G401.6 (cell line): ENCODE measurements at regions not wholly inside any gene's neighbourhood (a gene's known extent, or its start where the extent isn't known, plus 50 kb on each side); places are given as distances from the start of the nearest gene placed in this dataset.

Experiments used
- FAIRE-seq: peaks from 2 replicates; lab custom pipeline; 2012; peaks lifted over from hg19 to GRCh38; lab: Jason Lieb, UNC

DNA sequence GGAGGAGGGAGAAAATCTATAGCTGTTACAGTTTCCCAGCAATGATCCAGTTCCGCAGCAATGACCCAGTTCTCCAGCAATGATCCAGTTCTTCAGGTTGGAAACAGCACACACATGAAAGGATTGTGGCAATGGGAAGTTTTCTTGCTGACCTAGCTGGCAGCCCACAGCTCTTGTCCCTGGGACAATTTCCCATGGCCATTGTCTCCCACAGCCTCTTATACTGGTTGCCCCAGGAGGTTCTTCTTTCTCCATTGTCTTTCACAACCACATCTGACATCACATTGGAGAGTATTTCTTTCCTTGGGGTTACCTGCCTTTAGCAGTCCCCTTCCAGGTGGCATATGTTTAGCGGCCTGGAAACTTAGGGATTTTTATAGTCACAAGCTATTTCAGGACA lies 209.8 kb upstream of the PLEKHG7 start:
- no peak for FAIRE-seq

DNA sequence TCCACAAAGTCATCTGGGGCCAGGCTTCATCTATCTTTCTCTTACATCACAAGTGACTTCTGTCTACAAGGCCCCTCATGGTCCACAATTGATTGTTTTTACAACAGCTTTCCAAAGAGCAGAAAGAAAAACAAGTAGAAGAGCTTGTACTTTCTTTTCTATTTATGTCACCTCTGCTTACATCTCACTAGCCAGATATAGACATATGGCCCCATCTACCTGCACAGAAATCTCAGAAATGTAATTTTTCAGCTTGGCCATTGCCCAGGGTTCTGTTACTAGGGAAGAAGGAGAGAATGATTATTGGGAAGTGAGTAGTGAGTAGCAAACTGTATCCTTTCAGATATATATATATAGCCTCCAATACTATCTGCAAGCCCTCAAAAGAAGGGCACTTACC lies 210.5 kb upstream of the PLEKHG7 start:
- no peak for FAIRE-seq

DNA sequence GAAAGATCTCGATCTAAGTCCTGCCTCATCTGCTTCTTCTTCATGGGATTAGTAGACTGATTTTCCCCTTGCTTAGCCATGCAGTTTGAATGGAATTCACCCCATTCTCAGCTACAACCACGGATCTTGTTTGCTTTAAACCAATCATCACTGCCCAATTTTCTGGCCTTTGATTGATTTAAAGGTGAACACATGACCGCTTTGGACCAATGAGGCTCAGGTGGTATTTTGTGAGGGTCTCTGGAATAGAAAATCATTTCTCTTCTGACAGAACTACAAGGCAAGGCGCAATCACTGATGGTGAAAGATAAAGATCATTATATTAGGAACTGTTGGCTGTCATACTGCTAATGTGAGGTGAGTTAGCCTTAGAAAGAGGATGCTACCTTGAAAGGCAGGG lies 213.0 kb upstream of the PLEKHG7 start:
- FAIRE-seq: no peak

DNA sequence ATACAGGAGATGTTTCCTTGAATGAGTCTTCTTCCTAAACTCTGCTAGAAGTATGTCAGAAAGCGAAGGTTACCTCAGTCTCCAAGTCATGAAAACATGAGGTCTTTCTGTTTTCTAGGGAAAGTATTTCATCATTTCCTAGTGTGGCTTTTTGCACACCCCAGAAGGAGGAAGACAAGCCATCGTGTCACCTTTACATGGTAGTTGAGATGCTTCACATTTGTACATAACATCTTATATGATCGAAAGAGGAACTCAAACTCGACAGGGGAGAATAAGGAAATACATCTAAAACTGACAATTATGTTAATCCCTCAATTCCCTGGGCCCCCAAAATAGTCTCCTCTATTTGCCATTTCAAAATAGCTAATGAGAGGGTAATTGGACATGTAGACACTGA lies 214.1 kb upstream of the PLEKHG7 start:
- no peak for FAIRE-seq

DNA sequence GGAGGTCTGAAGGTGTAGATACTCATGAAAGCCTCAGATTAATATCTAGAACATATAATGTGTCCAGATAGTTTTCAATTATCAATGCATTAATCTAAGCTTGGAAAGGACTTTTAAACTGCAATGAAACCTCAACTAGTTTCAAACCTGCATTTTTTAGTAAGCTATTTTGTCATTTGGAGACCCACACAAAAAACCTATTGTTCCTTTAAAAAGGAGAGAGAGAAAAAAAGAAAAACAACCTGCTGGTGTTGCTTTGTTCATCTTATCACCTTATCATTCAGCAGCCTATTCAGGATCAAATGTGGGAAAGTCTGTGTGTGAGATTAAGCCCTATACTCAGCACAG lies 215.7 kb upstream of the PLEKHG7 start:
- no peak for FAIRE-seq

DNA sequence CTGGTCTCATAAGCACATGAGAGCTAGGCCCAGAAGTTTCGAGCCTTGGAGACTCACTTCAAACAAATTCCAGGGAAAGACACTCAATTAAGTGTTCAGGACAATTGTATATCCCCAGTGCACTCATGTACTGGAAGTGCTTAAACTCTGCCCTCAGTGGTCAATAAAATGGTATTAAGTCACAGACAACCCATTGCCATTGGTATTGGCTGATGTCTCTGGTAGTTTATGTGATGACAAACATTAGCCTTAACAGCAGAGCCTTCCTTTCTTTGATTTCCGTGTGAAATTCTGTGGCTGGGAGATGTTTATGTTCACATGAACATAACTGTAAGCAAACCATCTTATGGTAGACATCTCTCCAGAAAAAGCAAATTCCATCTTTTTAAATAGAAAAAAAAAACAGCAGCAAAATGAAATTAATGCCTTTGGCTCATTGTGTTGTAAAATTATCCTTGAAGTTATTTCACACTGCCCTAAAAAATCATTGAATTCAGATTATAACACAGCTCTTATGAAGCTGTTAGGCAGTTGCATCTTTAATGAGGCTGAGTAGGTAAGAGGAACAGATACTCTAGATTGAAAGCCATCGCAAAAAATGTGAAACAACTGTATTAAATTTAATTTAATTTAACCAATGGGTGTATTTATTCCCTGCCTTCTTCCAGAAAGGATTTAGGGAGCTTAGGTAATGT lies 216.2 kb upstream of the PLEKHG7 start:
- no peak for FAIRE-seq

DNA sequence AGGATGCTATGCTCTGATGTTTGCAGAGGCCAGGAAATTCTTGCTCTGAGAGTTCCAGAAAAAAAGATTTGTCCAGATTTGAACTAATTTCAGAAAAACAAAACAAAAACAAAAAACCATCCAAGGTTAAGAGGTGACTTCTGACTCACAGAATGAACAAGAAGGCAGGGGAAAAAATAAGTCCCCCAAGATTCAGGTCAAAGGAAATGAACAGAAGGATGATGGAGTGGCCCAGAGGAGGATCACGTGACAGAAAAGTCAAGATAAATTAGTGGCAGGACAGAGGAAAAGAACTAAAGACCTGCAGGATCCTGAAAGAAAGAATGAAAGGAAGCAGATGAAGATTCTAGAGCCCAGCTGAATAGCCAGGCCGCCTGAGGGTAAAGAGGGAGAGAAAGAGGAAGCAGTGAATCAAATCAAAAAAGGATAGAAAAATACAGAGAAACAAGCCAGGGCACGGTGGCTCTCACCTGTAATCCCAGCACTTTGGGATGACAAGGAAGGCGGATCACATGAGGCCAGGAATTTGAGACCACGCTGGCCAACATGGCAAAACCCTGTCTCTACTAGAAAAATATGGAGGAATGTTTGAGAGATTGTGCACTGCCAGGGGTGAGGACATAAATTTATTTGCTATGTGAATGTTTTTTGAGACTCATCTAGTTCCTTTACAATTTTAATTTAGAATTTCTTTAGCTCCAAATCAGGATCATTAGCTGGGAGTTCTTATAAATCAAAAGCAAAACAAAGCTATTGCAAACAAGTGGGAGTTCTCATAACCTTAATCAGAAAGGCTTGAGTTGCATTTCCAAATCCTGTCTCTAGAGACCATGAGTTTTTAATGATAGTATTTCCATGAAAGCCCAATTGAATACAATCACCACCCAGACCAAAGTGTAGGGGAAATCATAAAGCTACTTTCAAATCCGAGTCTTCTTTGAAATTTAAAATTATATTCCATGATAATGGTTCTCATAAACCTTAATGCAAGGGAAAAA lies 217.1 kb upstream of the PLEKHG7 start:
- FAIRE-seq: no peak

DNA sequence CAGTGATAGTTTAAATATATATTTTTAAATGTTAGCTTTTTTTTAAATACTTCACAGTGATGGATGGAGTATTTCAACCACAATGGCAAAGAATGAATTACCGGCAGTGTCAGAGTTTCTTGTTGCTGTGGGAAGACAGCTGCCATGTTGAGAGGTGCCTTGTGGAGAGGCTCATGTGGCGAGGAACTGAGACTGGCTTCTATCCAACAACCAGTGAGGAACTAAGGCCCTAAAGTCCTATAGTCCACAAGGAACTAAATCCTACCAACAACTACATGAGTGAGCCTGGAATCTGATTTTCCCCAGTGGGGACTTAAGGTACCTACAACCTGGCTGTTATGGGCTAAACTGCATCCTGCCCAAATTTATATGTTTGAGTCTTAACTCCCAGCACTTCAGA lies 220.2 kb upstream of the PLEKHG7 start:
- FAIRE-seq: no peak

DNA sequence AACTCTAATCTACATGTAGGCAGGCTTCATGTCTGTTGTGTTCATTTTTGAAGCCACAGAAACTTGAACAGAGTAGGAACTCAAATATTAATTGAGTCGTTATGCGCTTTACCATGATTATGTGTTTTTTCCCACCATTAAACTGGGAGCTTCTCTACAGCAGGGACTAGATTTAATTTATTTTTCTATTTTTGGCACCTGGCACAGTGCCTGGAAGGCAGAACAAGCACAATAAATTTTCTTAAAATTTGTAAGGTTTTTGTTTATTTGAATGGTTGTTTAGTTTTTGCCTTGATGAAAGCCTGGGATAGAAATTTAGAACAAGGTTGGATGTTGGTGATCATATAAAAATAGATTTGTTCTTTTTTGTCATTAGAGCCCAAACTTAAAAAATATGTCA lies 221.7 kb upstream of the PLEKHG7 start:
- no peak for FAIRE-seq

DNA sequence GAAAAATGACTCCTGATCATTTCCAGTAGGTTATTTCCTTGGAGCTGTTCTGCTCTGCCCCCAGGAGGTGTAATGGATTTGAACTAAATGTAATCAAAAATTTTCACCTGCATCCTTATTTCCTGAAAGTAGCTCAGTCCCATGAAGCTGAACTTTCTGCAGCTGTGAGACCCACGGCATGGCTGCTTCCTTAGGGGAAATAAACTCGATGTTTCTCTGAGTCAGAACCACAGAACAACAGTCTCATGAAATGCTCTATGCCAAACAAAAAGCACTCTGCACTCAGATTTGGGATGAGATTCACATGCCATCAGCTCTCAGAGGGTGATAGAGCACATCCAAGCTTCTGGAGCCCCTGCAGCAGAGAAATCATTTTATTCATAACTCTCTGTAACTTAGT lies 224.1 kb upstream of the PLEKHG7 start:
- no peak for FAIRE-seq

DNA sequence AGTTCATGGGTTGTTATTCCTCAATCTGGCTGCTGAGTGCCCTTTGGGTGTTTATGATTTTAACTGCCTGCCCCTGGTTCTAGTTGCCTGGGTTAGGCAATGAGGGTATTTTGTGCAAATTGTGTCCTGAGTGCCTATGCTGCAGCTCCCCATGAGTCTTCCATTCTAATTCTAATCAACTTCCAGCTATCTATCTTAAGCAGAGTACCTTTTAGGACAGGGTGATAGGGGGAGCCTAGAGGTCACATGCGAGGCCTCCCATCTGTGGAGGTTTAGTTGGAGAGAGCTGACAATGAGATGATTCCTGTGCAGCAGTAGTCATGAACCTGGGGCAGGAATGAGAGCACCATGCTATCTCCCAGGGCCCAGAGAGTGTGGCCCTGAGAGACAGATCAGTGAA lies 225.9 kb upstream of the PLEKHG7 start:
- no peak for FAIRE-seq

DNA sequence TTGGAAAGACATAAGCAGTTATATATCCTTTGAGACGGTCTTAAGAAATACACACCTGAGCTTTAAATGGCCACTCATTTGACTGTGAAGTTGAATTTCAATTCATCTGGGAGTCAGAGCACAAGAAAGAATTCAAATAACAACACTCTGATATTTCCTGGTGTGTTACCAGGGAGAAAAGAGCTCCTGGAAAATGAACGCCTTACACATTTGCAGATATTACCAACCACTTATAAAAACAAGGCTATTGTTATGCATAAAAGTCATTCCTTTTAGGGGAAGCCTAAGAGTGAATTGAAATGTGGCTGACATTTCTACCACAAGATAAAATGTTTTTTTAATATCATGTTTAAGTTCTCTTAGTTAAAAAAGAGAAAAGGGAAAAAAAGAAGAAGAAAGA lies 229.2 kb upstream of the PLEKHG7 start:
- FAIRE-seq: no peak

DNA sequence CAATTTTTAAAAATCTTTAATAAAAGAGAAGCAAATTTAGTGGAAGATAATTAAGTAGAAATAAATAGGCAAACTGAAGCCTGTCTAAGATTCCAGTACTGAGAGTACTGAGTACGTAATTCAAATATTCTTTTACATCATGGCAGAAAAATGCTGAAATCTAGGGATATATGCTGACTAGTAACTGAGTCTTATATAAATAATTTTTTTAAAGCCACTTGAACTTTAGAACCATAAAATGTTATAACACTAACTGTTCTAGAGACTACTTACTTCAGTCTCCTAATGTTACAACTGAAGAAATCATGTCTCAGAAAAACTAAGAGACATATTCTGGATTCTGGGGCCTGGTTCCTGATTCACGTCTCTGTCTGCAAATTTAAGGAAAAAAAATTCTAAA lies 230.6 kb upstream of the PLEKHG7 start:
- FAIRE-seq: no peak

DNA sequence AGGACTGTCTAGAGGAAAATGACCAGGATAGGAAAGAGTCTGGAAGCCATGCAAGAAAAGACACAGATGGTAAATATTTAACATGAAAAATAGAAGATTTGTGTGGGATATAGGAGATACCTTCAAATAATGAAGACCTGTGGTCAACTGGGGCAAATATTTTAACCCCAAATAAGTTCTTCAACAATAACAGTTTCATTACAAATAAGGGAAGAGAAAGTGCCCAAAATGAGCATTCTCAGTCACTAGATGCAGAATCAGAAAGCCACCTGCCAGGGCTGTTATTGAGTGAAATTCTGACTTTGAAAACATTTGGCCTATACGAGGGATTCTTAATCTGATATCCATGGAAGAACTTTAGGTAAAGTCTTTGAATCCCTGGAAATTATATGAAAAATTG lies 231.2 kb upstream of the PLEKHG7 start:
- no peak for FAIRE-seq

DNA sequence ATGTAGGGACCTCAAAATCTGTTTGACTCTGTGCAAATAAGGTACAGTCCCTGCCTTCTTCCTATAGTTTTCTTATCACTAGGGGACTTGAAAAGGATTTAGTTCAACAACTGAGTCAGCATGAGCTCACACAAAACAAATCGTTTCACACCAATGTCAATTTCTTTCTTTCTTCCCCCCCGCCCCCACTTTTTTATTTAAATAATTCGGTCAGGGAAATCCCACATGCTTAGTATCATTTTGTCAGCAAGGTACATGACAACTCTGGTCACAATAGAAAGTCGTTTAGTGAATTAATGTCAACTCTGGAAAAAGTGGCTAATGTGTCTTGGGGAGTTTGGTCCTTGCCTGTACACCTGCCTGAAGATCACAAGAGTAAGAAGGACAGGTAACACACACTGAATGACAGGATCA lies 232.2 kb upstream of the PLEKHG7 start:
- FAIRE-seq: no peak

DNA sequence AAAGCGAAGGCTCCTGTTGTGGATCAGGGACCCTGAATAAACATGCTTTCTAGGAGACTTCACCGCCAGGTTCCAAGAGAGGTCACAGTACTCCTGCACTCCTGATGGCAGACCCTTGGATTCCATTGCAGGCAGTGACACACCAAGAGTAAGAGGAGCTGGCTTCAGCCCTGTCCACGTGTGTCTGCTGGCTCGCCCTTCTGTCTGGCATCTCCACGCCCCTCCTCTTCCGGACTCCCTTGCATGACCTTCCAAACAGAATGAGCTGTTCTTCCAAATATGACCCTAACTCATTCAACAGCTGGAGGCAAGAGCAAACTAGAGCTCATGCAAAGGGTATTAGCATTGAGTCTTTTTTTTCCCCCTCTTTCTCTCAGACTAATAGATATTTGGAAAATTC lies 233.0 kb upstream of the PLEKHG7 start:
- FAIRE-seq: no peak

DNA sequence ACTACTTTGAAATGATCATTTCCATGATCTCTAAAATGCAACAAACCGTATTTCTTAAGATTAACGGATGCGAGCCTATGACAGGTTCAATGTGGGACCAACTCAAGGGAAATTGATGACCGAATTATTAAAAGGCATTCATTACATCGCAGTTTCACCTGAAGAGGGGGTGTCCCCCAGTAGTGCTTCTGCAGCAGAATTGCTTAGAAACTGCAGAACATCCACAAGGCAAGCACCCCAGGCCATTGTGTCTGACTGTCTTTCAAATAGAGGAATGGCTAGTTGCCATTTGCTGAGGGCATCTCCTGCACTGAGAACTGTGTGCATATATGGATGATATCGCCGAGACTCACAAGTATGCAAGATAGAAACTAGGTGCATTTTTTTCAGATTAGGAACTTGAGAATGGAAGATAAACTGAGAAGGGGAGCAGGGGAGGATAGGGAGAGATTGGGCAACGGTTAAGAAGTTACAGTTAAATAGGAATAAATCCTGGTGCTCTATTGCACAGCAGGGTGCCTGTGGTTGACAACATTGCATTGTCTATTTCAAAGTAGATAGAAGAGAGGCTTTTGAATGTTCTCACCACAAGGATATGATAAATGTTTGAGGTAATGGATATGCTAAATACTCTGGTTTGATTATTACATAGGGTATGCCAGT lies 234.3 kb upstream of the PLEKHG7 start:
- FAIRE-seq: no peak

DNA sequence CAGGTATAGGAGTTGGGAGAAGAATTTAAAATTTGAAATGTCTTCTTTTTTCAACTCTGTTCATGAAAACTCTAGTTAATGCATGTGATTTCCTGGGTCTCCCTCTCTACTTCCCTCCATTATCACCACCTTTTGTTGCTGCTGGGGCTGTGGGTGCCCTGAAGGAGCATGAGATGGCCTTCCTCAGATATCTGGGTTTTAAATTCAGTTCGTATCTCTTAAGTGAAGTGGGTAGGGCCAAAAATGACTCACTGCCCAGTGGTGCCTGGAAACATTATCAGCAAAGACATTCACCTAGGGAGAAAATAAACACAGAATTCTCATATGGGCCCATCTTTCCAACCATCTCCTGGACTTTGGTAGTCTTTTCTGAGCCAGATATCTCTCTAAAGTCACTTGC lies 234.9 kb upstream of the PLEKHG7 start:
- FAIRE-seq: no peak

DNA sequence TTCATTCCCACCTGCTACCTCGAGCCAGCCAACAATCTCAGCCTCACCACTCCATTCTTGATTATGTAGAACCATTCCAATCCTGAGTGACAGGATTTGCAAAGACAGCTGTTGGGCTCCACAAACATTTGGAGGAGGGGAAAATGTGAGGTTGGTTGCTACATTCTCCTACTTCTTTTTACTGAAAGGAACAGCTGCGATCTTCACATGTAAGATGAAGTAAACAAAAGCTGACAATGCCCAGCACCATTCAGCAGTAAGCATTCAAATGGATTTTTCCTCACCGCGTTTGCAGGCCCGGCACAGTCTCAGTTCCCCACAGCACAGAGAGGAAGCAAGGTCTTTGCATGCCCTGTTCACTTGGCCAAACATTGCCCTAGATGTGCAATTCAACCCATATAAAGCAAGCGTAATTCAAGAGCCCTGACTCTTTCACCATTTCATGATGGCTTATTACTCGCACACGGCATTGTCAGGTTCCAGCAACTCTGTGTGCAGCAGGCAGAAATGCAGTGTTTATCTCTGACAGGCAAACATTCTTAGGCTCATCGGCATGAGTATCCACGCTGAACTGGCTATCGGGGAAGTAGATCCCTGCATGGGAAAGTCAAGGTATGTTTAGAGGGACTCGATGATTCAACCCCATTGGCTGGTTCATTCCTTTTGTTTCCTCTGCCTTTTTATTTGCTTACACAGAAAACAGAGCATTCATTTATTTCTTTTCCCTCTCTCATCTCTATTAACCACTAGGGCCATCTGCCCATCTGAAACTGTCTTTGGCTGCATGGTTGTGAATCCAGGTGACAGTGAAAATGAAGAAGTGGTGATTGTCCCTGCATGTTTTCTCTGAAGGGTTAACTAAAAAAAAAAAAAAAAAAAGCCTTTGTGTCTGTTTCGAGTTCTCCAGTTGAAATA lies 236.1 kb upstream of the PLEKHG7 start:
- no peak for FAIRE-seq

DNA sequence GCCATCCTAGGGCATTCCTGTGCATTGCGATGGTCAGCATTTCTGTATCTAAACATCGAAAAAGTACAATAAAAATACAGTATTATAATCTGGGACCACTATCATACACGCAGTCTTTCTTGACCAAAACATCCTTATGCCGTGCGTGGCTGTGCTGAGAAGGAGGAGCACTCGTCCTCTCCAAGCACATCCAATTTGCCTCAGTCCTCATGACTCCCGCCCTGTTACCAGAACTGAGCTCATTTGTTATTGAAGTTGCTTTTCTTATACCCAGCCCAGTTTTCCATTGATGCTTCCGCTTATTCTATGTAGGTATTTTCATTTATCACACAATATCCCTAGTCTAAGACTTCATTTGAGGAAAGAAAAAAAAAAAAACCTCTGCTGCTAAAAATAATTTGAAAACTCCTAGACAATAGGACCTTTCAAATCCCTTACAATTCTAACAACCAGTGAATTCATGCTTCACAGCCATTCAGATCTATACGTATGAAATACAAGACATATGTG lies 236.9 kb upstream of the PLEKHG7 start:
- FAIRE-seq: no peak

DNA sequence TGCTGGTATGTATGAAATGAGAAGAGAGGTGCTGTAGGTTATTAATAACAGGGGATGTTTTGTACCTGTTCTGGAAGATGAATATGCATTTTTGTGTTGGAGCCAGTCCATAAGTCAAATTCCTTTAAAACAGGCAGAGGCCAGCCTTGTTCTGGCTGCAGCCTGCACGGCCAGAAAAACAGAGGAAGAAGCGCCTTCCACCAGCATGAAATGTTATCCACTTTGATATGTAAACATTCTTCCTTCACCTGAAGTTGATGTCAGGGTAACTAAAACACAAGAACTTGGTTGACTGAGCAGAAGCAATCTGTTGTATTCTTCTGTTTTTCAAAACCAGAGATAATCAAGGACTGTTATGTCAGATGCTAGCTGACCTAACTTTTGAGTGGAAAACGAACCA lies 237.9 kb upstream of the PLEKHG7 start:
- FAIRE-seq: no peak

DNA sequence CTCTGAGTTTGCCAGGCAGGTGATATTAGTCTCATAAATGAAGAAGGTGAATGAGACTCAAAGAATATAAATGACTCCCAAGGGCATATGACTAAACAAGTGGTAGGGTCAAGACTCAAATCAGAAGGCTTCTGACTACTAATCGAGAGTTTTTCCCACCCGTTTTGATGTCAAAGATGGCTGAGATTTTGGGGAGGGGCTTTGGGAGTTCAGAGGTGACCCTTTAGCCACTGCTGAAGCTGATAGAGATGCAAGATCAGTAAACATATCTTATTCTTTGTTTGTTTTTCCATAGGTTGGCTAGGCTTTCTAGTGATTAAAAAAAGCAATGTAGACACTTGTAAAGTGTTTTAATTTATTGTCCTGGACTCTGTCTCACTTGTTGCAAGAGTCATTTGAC lies 239.6 kb upstream of the PLEKHG7 start:
- no peak for FAIRE-seq
